Gastrocnemius medialis (tissue), 4 donors: ENCODE measurements at regions not wholly inside any gene's neighbourhood (a gene's known extent, or its start where the extent isn't known, plus 50 kb on each side); places are given as distances from the start of the nearest gene placed in this dataset.

Experiments used
- POLR2A ChIP-seq, 2 donors: fragments of 450-650 bp; IDR thresholded peaks; one replicate each; pipeline ENCODE4 v1.6.1; 2017; ENCODE audit warnings: antibody characterized with exemption in 2 of 2, mild to moderate bottlenecking in 2 of 2, moderate library complexity in 2 of 2
- TF ChIP-seq, protein P1 (sequence below), 5 experiments: fragments of 450-650 bp in 3 of 5; fragments of 200-600 bp in 2 of 5; sonication (generic) in 2 of 5; IDR thresholded peaks in 4 of 5; conservative IDR thresholded peaks in 1 of 5; 1 replicate in 4 of 5; 2 replicates in 1 of 5; pipeline ENCODE4 v1.5.1; 2016 to 2019; ENCODE audit warnings: antibody characterized with exemption in 5 of 5, mild to moderate bottlenecking in 3 of 5, moderate library complexity in 3 of 5

DNA sequence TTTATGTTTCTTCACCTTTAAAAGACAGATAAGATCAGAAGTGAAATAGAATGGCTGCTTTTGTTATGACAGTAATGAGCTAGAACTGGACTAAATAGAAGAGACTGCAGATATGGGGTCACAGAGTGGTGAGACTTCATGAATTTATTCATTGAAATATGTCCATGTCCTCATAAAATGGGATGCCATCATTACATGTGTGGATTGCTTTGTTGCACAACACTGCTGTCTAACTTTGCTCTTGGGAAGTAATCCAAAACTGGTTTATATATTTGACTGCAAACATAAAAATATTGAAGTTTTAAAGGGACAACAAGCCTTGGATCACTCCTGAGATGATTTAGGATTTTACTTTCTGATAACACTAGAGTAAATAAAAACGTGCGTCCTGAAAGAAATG, 209.2 kb upstream of the FAT4 start:
- TF ChIP-seq, protein P1, sequence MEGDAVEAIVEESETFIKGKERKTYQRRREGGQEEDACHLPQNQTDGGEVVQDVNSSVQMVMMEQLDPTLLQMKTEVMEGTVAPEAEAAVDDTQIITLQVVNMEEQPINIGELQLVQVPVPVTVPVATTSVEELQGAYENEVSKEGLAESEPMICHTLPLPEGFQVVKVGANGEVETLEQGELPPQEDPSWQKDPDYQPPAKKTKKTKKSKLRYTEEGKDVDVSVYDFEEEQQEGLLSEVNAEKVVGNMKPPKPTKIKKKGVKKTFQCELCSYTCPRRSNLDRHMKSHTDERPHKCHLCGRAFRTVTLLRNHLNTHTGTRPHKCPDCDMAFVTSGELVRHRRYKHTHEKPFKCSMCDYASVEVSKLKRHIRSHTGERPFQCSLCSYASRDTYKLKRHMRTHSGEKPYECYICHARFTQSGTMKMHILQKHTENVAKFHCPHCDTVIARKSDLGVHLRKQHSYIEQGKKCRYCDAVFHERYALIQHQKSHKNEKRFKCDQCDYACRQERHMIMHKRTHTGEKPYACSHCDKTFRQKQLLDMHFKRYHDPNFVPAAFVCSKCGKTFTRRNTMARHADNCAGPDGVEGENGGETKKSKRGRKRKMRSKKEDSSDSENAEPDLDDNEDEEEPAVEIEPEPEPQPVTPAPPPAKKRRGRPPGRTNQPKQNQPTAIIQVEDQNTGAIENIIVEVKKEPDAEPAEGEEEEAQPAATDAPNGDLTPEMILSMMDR (IDR thresholded peaks at IDR 0.05 in 4 of 5, conservative IDR thresholded peaks at IDR 0.05 in 1 of 5) = no peak
- TF ChIP-seq POLR2A (IDR thresholded peaks at IDR 0.05) = no peak
